Loucy (cell line): ENCODE measurements at regions not wholly inside any gene's neighbourhood (a gene's known extent, or its start where the extent isn't known, plus 50 kb on each side); places are given as distances from the start of the nearest gene placed in this dataset.

Source experiments
- EZH2phosphoT487 ChIP-seq: fragments of 200-600 bp; IDR thresholded peaks from 2 replicates; pipeline ENCODE4 v1.6.1; 2018; ENCODE audit warnings: antibody characterized with exemption, mild to moderate bottlenecking, moderate library complexity, borderline replicate concordance
- TF ChIP-seq, protein P1 (sequence below): fragments of 200-600 bp; sonication (generic); conservative IDR thresholded peaks from 2 replicates; pipeline ENCODE4 v1.5.1; 2014; ENCODE audit warnings: mild to moderate bottlenecking, antibody characterized with exemption, low read length

DNA sequence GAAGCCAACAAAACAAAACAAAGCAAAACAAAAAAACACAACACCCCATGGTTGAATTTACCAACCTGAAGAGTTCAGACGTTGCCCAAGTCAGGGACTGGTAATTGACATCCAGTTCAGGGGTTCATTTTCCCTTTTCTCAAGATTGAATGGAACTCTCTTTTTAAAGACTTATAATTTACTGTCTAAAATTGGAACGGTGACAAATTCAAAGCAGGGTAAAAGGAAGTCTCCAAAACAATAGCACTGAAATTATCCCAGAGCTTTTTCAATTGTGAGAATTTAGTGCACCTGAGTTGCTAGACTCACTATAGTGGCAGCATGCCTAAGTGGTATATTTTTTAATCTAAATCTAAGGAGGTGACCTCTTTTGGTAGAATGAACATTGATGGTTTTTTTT, 90.9 kb upstream of the PREP start:
- TF ChIP-seq, protein P1, sequence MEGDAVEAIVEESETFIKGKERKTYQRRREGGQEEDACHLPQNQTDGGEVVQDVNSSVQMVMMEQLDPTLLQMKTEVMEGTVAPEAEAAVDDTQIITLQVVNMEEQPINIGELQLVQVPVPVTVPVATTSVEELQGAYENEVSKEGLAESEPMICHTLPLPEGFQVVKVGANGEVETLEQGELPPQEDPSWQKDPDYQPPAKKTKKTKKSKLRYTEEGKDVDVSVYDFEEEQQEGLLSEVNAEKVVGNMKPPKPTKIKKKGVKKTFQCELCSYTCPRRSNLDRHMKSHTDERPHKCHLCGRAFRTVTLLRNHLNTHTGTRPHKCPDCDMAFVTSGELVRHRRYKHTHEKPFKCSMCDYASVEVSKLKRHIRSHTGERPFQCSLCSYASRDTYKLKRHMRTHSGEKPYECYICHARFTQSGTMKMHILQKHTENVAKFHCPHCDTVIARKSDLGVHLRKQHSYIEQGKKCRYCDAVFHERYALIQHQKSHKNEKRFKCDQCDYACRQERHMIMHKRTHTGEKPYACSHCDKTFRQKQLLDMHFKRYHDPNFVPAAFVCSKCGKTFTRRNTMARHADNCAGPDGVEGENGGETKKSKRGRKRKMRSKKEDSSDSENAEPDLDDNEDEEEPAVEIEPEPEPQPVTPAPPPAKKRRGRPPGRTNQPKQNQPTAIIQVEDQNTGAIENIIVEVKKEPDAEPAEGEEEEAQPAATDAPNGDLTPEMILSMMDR, result no peak
- no peak for TF ChIP-seq EZH2phosphoT487
